ENCODE measurements at regions not wholly inside any gene's neighbourhood (a gene's known extent, or its start where the extent isn't known, plus 50 kb on each side); places are given as distances from the start of the nearest gene placed in this dataset.
"Not testable (repeated sequence)": the region's sequence is repeated elsewhere in the genome, so short reads cannot be mapped to it uniquely, and the experiment has no call there.

DNA sequence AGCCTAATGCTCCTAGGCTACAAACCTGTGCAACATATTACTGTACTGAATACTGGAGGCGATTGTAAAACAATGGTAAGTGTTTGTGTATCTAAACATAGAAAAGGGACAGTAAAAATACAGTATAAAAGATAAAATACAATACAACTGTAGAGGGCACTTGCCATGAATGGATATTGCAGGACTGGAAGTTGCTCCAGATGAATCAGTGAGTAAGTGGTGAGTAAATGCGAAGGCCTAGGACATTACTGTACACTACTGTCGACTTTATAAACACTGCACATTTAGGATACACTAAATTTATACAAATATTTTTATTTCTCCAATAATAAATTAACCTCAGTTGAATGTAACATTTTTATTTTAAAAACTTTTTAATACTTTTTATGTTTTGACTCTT, 485.0 kb downstream of the MMUT start:
- Histone ChIP-seq H3K9ac (ENCODE audit: low read length in 2 of 2) (no peak overlapping the region), H3K9me3 (ENCODE audit: control insufficient read depth in 2 of 2, low read length in 2 of 2) (peaks cover 0 to 3% of the 10 kb centered on the region in 2 donors), H3K36me3 (ENCODE audit: control insufficient read depth in 2 of 2, insufficient read depth in 2 of 2, low read length in 2 of 2) (no peaks in the 10 kb centered on the region), H3K27me3 (ENCODE audit: control insufficient read depth in 1 of 2, insufficient read depth in 2 of 2, low read length in 2 of 2) (no peaks in the 10 kb centered on the region), H3K4me3 (ENCODE audit: low read length in 2 of 2) (no peak overlapping the region), H3K27ac (ENCODE audit: low read length) (no peak overlapping the region), H3K4me1 (ENCODE audit: control insufficient read depth, insufficient read depth, low read length) (no peaks in the 10 kb centered on the region)

DNA sequence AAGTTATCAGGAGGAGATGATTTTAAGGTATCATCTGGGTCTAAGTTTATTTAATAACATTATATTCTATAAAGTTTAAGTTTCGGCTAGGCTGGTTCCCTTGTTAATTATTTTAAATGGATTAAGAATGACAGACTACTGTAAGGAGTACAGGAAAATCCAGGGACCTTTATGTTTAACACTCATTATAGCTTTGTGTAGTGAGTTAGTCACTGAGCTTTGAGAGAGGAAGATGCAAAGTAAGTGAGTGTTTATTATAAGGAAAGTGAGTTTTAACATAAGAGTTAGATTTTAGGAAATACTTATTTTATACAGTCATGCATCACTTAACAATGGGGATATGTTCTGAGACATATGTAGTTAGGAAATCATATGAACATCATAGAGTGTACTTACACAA, 485.5 kb downstream of the MMUT start:
- no peak overlapping the region for H3K9ac ChIP-seq (ENCODE audit: low read length in 2 of 2)
- no peaks in the 10 kb centered on the region for H3K36me3 ChIP-seq (ENCODE audit: control insufficient read depth in 2 of 2, insufficient read depth in 2 of 2, low read length in 2 of 2)
- H3K4me3 ChIP-seq (ENCODE audit: low read length in 2 of 2): no peak overlapping the region
- no peaks in the 10 kb centered on the region for H3K27me3 ChIP-seq (ENCODE audit: control insufficient read depth in 1 of 2, insufficient read depth in 2 of 2, low read length in 2 of 2)
- no peaks in the 10 kb centered on the region for H3K4me1 ChIP-seq (ENCODE audit: control insufficient read depth, insufficient read depth, low read length)
- no peak overlapping the region for H3K27ac ChIP-seq (ENCODE audit: low read length)
- H3K9me3 ChIP-seq (ENCODE audit: control insufficient read depth in 2 of 2, low read length in 2 of 2): peaks cover 0 to 3% of the 10 kb centered on the region in 2 donors

DNA sequence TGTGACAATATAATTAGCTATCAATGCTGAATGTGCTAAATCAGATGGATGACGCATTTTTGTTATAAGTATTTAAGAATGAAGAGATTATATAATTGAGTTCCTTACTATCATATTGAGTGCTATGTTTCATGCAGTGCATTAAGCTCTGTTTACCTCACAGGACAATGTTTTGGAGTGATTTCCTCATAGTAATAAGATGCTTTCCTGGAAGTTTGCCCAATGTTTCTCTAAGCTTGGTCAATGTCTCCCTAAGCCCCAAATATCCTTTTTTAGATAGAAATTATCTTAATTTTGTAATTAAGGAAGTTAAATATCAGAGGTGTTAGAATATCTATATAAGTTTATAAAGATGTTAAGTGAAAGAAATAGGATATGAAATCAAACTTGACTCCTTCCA, 489.6 kb downstream of the MMUT start:
- Histone ChIP-seq H3K4me1 (ENCODE audit: control insufficient read depth, insufficient read depth, low read length) (no peaks in the 10 kb centered on the region), H3K36me3 (ENCODE audit: control insufficient read depth in 2 of 2, insufficient read depth in 2 of 2, low read length in 2 of 2) (no peaks in the 10 kb centered on the region), H3K9me3 (ENCODE audit: control insufficient read depth in 2 of 2, low read length in 2 of 2) (no peaks in the 10 kb centered on the region), H3K9ac (ENCODE audit: low read length in 2 of 2) (no peak overlapping the region), H3K27me3 (ENCODE audit: control insufficient read depth in 1 of 2, insufficient read depth in 2 of 2, low read length in 2 of 2) (no peaks in the 10 kb centered on the region), H3K27ac (ENCODE audit: low read length) (no peak overlapping the region), H3K4me3 (ENCODE audit: low read length in 2 of 2) (no peak overlapping the region)

DNA sequence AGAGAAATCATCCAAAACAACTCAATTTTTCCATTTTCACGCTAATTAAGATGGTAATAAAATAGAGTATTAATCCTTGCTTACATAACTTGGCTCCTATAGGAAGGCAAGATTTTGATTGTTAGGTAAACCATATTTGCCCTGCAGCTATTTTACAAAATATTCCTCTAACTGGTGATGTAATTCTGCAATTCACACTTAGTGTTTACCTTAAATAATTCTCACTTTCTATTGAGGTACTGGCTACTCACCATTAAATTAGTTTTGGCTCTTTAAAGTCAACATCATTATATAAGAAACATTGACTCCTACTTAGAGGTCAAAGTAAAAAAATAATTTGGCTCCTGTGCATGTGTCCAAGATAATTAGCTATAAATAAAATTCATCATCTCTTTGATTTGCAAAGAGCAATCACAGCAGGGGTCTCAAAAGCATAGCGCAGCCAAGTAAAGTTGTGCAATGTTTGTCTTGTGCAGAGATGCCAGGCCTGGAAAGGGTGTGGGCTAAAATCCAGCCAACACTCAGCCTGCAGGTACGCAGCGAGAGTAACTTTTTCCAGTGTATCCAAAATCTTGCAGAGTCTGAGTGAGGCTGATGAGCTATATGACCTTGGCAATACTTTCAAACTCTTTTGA, 501.2 kb downstream of the MMUT start:
- Histone ChIP-seq H3K36me3 (ENCODE audit: control insufficient read depth in 2 of 2, insufficient read depth in 2 of 2, low read length in 2 of 2) (no peaks in the 10 kb centered on the region), H3K4me3 (ENCODE audit: low read length in 2 of 2) (no peak overlapping the region), H3K27ac (ENCODE audit: low read length) (no peak overlapping the region), H3K4me1 (ENCODE audit: control insufficient read depth, insufficient read depth, low read length) (no peaks in the 10 kb centered on the region), H3K9me3 (ENCODE audit: control insufficient read depth in 2 of 2, low read length in 2 of 2) (no peaks in the 10 kb centered on the region), H3K9ac (ENCODE audit: low read length in 2 of 2) (no peak overlapping the region), H3K27me3 (ENCODE audit: control insufficient read depth in 1 of 2, insufficient read depth in 2 of 2, low read length in 2 of 2) (no peaks in the 10 kb centered on the region)

DNA sequence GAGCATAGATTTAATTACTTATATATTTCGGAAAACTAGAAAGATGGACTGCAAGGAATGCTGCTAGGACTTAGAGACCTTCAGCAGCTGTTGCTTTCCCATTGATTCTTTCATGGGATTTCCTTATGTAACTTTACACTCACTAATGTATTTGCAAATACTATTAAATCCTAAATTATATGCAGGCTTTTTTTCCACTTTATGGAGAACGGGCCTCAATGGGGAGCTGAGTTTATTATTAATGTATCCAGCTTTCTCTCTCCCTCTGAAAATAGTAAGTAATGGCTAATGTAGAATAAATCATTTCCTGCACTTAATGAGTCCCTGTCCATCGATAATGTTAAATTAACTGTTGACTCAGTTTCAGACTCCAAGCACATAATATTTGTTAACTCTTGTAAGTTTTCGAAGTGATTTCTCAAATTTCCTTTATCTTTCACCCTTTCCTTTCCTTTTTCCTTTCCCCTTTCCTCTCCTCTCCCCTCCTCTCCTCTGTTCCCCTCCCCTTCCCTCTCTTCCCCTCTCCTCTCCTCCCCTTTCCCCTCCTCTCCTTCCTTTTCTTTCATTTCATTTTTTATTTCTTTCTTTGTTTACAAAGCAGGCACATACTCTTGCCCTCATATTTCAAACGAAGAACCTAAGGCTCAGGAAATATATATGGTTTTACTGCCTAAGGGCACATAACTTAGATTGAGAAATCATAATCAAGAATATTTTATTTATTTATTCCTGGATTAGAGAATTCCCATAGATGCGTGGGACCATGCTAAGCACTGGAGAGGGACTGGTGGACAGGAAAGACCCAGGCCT, 503.6 kb downstream of the MMUT start:
- Histone ChIP-seq H3K4me3 (ENCODE audit: low read length in 2 of 2) (no peak overlapping the region), H3K27me3 (ENCODE audit: control insufficient read depth in 1 of 2, insufficient read depth in 2 of 2, low read length in 2 of 2) (no peaks in the 10 kb centered on the region), H3K9me3 (ENCODE audit: control insufficient read depth in 2 of 2, low read length in 2 of 2) (no peaks in the 10 kb centered on the region), H3K36me3 (ENCODE audit: control insufficient read depth in 2 of 2, insufficient read depth in 2 of 2, low read length in 2 of 2) (no peaks in the 10 kb centered on the region), H3K27ac (ENCODE audit: low read length) (no peak overlapping the region), H3K4me1 (ENCODE audit: control insufficient read depth, insufficient read depth, low read length) (no peaks in the 10 kb centered on the region), H3K9ac (ENCODE audit: low read length in 2 of 2) (no peak overlapping the region)

DNA sequence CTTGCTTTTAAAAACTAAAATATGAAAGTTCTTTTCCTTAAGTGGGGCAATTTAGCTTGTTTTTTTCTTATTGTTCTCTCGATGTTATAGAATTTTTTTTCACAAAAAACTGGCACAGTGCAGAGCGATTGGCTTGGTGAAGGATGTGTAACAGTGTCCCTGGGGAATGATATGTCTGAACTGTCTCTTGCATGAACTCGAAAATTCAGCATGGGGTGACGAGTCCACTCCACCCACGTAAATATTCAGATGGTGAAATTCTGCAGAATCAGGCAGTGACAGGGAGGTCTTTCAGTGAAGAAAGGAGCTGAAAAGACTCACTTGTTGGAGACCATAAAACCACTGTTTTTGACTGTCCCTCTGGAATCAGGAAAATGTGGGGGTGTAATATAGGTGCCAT, 505.3 kb downstream of the MMUT start:
- Histone ChIP-seq H3K27ac (ENCODE audit: low read length) (no peak overlapping the region), H3K27me3 (ENCODE audit: control insufficient read depth in 1 of 2, insufficient read depth in 2 of 2, low read length in 2 of 2) (no peaks in the 10 kb centered on the region), H3K9me3 (ENCODE audit: control insufficient read depth in 2 of 2, low read length in 2 of 2) (no peaks in the 10 kb centered on the region), H3K4me1 (ENCODE audit: control insufficient read depth, insufficient read depth, low read length) (no peaks in the 10 kb centered on the region), H3K4me3 (ENCODE audit: low read length in 2 of 2) (no peak overlapping the region), H3K36me3 (ENCODE audit: control insufficient read depth in 2 of 2, insufficient read depth in 2 of 2, low read length in 2 of 2) (no peaks in the 10 kb centered on the region), H3K9ac (ENCODE audit: low read length in 2 of 2) (no peak overlapping the region)

DNA sequence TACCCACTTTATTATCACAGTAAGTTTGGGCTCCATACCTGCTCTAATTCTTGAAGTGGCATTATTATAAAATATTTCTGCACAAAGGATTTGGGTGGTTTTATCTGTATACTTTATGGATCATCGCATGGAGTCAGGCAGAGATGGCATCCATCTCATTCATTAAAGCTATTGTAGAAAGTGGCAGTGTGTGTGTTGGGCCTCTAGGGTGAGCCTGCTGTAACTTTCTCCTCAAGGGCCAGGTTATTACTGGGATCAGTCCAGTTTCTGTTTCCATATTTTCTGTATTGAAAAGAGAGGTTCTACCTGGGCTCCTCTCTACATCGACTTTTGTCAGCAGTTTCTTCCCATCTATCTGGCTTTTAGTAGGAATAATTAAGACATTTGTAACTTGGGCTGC, 511.1 kb downstream of the MMUT start:
- no peak overlapping the region for H3K9ac ChIP-seq (ENCODE audit: low read length in 2 of 2)
- H3K9me3 ChIP-seq (ENCODE audit: control insufficient read depth in 2 of 2, low read length in 2 of 2): no peaks in the 10 kb centered on the region
- H3K27ac ChIP-seq (ENCODE audit: low read length): no peak overlapping the region
- no peaks in the 10 kb centered on the region for H3K36me3 ChIP-seq (ENCODE audit: control insufficient read depth in 2 of 2, insufficient read depth in 2 of 2, low read length in 2 of 2)
- H3K4me1 ChIP-seq (ENCODE audit: control insufficient read depth, insufficient read depth, low read length): no peaks in the 10 kb centered on the region
- no peaks in the 10 kb centered on the region for H3K27me3 ChIP-seq (ENCODE audit: control insufficient read depth in 1 of 2, insufficient read depth in 2 of 2, low read length in 2 of 2)
- H3K4me3 ChIP-seq (ENCODE audit: low read length in 2 of 2): no peak overlapping the region

DNA sequence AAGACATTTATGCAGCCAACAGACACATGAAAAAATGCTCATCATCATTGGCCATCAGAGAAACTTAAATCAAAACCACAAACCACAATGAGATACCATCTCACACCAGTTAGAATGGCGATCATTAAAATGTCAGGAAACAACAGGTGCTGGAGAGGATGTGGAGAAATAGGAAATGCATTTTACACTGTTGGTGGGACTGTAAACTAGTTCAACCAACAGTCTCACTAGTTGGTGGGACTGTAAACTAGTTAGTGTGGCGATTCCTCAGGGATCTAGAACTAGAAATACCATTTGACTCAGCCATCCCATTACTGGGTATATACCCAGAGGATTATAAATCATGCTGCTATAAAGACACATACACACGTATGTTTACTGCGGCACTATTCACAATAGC, 518.8 kb downstream of the MMUT start:
- not testable (repeated sequence) for H3K27me3 ChIP-seq (ENCODE audit: control insufficient read depth in 1 of 2, insufficient read depth in 2 of 2, low read length in 2 of 2); H3K36me3 ChIP-seq (ENCODE audit: control insufficient read depth in 2 of 2, insufficient read depth in 2 of 2, low read length in 2 of 2); H3K4me1 ChIP-seq (ENCODE audit: control insufficient read depth, insufficient read depth, low read length); H3K9ac ChIP-seq (ENCODE audit: low read length in 2 of 2); H3K4me3 ChIP-seq (ENCODE audit: low read length in 2 of 2); H3K9me3 ChIP-seq (ENCODE audit: control insufficient read depth in 2 of 2, low read length in 2 of 2); H3K27ac ChIP-seq (ENCODE audit: low read length)

DNA sequence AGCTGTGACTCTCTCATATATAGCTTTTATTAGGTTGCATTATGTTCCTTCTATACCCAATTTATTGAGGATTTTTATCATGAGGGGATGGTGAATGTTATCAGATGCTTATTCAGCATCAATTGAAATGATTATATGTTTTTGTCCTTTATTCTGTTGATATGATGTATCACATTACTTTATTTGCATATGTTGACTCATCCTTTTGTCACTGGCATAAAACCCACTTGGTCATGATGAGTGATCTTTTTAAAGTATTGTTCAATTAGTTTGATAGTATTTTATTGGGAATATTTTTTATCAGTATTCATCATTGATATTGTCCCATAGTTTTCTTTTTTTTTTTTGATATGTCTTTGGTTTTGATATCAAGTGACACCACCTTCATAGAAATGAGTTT, 529.9 kb downstream of the MMUT start:
- Histone ChIP-seq H3K4me3 (ENCODE audit: low read length in 2 of 2) (no peak overlapping the region), H3K9me3 (ENCODE audit: control insufficient read depth in 2 of 2, low read length in 2 of 2) (no peaks in the 10 kb centered on the region), H3K4me1 (ENCODE audit: control insufficient read depth, insufficient read depth, low read length) (no peaks in the 10 kb centered on the region), H3K9ac (ENCODE audit: low read length in 2 of 2) (no peak overlapping the region), H3K27ac (ENCODE audit: low read length) (no peak overlapping the region), H3K36me3 (ENCODE audit: control insufficient read depth in 2 of 2, insufficient read depth in 2 of 2, low read length in 2 of 2) (no peaks in the 10 kb centered on the region), H3K27me3 (ENCODE audit: control insufficient read depth in 1 of 2, insufficient read depth in 2 of 2, low read length in 2 of 2) (no peaks in the 10 kb centered on the region)

DNA sequence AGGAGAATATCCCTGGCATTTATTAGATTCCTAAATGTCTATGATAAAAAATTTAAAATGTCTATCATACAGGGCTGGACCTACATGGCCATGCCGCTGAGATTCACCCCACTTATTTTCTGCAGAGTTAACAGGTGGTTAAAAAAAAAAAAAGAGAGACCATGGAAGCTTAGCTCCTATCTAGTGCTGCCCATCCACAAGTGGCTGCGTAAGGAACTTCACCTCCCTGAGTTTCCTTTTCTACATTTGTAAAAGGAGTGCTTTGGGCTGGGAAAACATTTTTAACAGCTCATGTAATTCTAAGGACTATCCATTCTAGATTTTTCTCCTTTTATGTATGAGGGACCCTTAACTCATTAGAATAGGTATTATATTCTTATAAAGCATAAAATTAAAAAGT, 534.1 kb downstream of the MMUT start:
- Histone ChIP-seq H3K9me3 (ENCODE audit: control insufficient read depth in 2 of 2, low read length in 2 of 2) (no peaks in the 10 kb centered on the region), H3K36me3 (ENCODE audit: control insufficient read depth in 2 of 2, insufficient read depth in 2 of 2, low read length in 2 of 2) (no peaks in the 10 kb centered on the region), H3K27ac (ENCODE audit: low read length) (no peak overlapping the region), H3K9ac (ENCODE audit: low read length in 2 of 2) (no peak overlapping the region), H3K27me3 (ENCODE audit: control insufficient read depth in 1 of 2, insufficient read depth in 2 of 2, low read length in 2 of 2) (no peaks in the 10 kb centered on the region), H3K4me1 (ENCODE audit: control insufficient read depth, insufficient read depth, low read length) (no peaks in the 10 kb centered on the region), H3K4me3 (ENCODE audit: low read length in 2 of 2) (no peak overlapping the region)

DNA sequence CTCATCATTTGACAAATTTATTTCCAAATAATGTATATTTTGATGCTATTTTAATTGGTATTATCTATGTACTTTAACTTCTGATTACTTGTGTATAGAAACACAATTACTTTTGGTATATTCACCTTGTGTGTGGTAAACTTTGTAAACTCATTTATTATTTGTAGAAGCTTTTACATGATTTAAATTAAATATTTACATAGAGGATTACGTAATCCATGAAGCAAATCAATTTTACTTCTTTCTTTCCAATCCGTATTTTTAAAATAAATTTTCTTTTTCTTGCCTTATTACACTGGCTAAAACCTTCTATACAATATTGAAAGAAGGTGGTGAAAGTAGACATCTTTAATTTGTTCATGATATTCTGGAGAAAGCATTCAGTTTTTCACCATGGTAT, 540.2 kb downstream of the MMUT start:
- Histone ChIP-seq H3K4me1 (ENCODE audit: control insufficient read depth, insufficient read depth, low read length) (no peaks in the 10 kb centered on the region), H3K4me3 (ENCODE audit: low read length in 2 of 2) (no peak overlapping the region), H3K9me3 (ENCODE audit: control insufficient read depth in 2 of 2, low read length in 2 of 2) (no peaks in the 10 kb centered on the region), H3K36me3 (ENCODE audit: control insufficient read depth in 2 of 2, insufficient read depth in 2 of 2, low read length in 2 of 2) (no peaks in the 10 kb centered on the region), H3K9ac (ENCODE audit: low read length in 2 of 2) (no peak overlapping the region), H3K27ac (ENCODE audit: low read length) (no peak overlapping the region), H3K27me3 (ENCODE audit: control insufficient read depth in 1 of 2, insufficient read depth in 2 of 2, low read length in 2 of 2) (no peaks in the 10 kb centered on the region)
